Astrocyte (in vitro differentiated cells and primary cell): ENCODE measurements at regions not wholly inside any gene's neighbourhood (a gene's known extent, or its start where the extent isn't known, plus 50 kb on each side); places are given as distances from the start of the nearest gene placed in this dataset.

ENCODE experiments used
- DNase-seq: peaks from one replicate; pipeline ENCODE4 v3.0.0-alpha.2; 2010; ENCODE audit warnings: low read depth
- FAIRE-seq: peaks from 2 replicates; lab custom pipeline; 2011; peaks lifted over from hg19 to GRCh38; lab: Jason Lieb, UNC
- H2AFZ ChIP-seq: 2 replicates; pipeline ENCODE4 v1.6.0; 2012; ENCODE audit warnings: low read depth, low read length, inconsistent platforms
- H3K27ac ChIP-seq: 2 replicates; pipeline ENCODE4 v1.5.1; 2011; ENCODE audit warnings: low read depth, low read length, inconsistent platforms
- H3K27me3 ChIP-seq: 2 replicates; pipeline ENCODE4 v1.6.0; 2011; ENCODE audit warnings: low read length, inconsistent platforms; ENCODE audit not compliant: insufficient read depth
- H3K36me3 ChIP-seq: 2 replicates; pipeline ENCODE4 v1.5.1; 2011; ENCODE audit warnings: low read length, inconsistent platforms; ENCODE audit not compliant: insufficient read depth
- H3K4me1 ChIP-seq: 2 replicates; pipeline ENCODE4 v1.5.1; 2011; ENCODE audit warnings: low read length, inconsistent platforms; ENCODE audit not compliant: insufficient read depth
- H3K4me2 ChIP-seq: 2 replicates; pipeline ENCODE4 v1.6.0; 2012; ENCODE audit warnings: low read length, inconsistent platforms
- H3K4me3 ChIP-seq: 2 replicates; pipeline ENCODE4 v1.5.1; 2011; ENCODE audit warnings: low read depth, mild to moderate bottlenecking, low read length, inconsistent platforms; ENCODE audit not compliant: insufficient read depth
- H3K79me2 ChIP-seq: 2 replicates; pipeline ENCODE4 v1.6.0; 2012; ENCODE audit warnings: mild to moderate bottlenecking, low read length, inconsistent platforms; ENCODE audit not compliant: insufficient read depth
- H3K9ac ChIP-seq: 2 replicates; pipeline ENCODE4 v1.6.0; 2012; ENCODE audit warnings: mild to moderate bottlenecking, low read length, inconsistent platforms
- H3K9me3 ChIP-seq: 2 replicates; pipeline ENCODE4 v1.5.1; 2012; ENCODE audit warnings: low read depth, mild to moderate bottlenecking, low read length, inconsistent platforms; ENCODE audit not compliant: insufficient read depth
- H4K20me1 ChIP-seq: 2 replicates; pipeline ENCODE4 v1.6.0; 2012; ENCODE audit warnings: low read length, inconsistent platforms; ENCODE audit not compliant: insufficient read depth
- H3K27ac Mint-ChIP-seq: one replicate; pipeline ENCODE4 v1.8.0; 2021; ENCODE audit warnings: mild to moderate bottlenecking, mixed read lengths; ENCODE audit not compliant: unreplicated experiment
- H3K27me3 Mint-ChIP-seq: one replicate; pipeline ENCODE4 v1.8.0; 2021; ENCODE audit warnings: low read depth, mixed read lengths; ENCODE audit not compliant: unreplicated experiment
- H3K36me3 Mint-ChIP-seq: one replicate; pipeline ENCODE4 v1.8.0; 2021; ENCODE audit warnings: low read depth, mixed read lengths; ENCODE audit not compliant: unreplicated experiment
- H3K4me1 Mint-ChIP-seq: one replicate; pipeline ENCODE4 v1.8.0; 2021; ENCODE audit warnings: low read depth, mixed read lengths; ENCODE audit not compliant: unreplicated experiment
- H3K4me3 Mint-ChIP-seq: one replicate; pipeline ENCODE4 v1.8.0; 2021; ENCODE audit warnings: mild to moderate bottlenecking, moderate library complexity, mixed read lengths; ENCODE audit not compliant: unreplicated experiment
- H3K9me3 Mint-ChIP-seq: one replicate; pipeline ENCODE4 v1.8.0; 2021; ENCODE audit warnings: mild to moderate bottlenecking, mixed read lengths; ENCODE audit not compliant: unreplicated experiment
- EZH2 ChIP-seq: IDR thresholded peaks from 2 replicates; pipeline ENCODE4 v1.6.1; 2012; ENCODE audit warnings: mild to moderate bottlenecking, low read length, inconsistent platforms; ENCODE audit not compliant: insufficient read depth
- TF ChIP-seq, protein P1 (sequence below): IDR thresholded peaks from 2 replicates; pipeline ENCODE4 v1.5.1; 2011; ENCODE audit warnings: low read depth, mild to moderate bottlenecking, inconsistent platforms, low read length, moderate library complexity; ENCODE audit not compliant: insufficient read depth

DNA sequence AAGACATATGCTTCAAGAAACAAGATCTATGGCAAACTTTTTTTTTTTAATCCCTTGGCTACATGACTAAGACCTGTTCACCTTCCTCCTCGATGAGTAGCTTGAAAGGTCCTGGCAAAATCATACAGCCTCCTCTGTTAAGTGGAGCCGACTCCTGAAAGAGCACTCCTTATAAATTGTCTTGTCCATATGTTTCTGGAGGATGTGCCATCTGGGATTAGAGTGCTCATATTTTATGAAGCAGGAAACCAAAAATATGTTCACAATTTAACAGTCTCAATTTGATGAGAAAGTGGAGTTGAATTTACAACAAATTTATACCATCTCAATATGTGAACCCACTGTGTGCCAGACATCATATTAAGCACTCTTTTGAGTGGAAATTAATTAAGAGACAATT is 912.1 kb upstream of the FAT3 start:
- no peaks in the 10 kb centered on the region for H3K27me3 Mint-ChIP-seq
- H3K4me2 ChIP-seq, result no peak overlapping the region
- TF ChIP-seq, protein P1, sequence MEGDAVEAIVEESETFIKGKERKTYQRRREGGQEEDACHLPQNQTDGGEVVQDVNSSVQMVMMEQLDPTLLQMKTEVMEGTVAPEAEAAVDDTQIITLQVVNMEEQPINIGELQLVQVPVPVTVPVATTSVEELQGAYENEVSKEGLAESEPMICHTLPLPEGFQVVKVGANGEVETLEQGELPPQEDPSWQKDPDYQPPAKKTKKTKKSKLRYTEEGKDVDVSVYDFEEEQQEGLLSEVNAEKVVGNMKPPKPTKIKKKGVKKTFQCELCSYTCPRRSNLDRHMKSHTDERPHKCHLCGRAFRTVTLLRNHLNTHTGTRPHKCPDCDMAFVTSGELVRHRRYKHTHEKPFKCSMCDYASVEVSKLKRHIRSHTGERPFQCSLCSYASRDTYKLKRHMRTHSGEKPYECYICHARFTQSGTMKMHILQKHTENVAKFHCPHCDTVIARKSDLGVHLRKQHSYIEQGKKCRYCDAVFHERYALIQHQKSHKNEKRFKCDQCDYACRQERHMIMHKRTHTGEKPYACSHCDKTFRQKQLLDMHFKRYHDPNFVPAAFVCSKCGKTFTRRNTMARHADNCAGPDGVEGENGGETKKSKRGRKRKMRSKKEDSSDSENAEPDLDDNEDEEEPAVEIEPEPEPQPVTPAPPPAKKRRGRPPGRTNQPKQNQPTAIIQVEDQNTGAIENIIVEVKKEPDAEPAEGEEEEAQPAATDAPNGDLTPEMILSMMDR, result no peak
- TF ChIP-seq EZH2, result no peak
- H3K9me3 ChIP-seq, result no peaks in the 10 kb centered on the region
- H3K27me3 ChIP-seq, result no peaks in the 10 kb centered on the region
- FAIRE-seq (no peak), DNase-seq (no peak)
- no peak overlapping the region for H3K27ac ChIP-seq
- H3K36me3 Mint-ChIP-seq, result no peaks in the 10 kb centered on the region
- H2AFZ ChIP-seq, result no peak overlapping the region
- peaks cover 9% of the 10 kb centered on the region for H3K4me1 Mint-ChIP-seq
- H3K9me3 Mint-ChIP-seq, result no peaks in the 10 kb centered on the region
- no peaks in the 10 kb centered on the region for H3K79me2 ChIP-seq
- no peak overlapping the region for H3K4me3 Mint-ChIP-seq
- no peak overlapping the region for H3K27ac Mint-ChIP-seq
- no peaks in the 10 kb centered on the region for H3K36me3 ChIP-seq
- H3K4me3 ChIP-seq, result no peak overlapping the region
- no peaks in the 10 kb centered on the region for H3K4me1 ChIP-seq
- no peaks in the 10 kb centered on the region for H4K20me1 ChIP-seq
- no peak overlapping the region for H3K9ac ChIP-seq

DNA sequence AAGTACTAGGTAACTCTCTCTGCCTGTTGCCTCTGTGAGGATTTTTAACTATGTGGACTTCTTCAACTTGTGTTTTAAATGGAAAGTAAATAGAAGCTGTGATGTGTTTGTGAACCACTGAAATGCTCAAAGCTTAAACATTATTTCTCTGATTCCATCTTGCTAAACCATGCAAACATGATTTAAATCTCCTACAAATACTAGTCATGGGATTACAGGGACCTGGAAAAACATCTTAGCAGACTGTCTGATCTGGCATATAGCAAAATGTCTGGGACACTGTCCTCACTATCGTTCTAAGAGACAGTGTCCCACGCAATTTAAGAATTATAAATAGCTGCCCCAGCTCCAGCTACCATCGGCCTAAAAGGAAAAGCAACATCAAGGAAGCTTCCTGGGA is 914.5 kb upstream of the FAT3 start:
- H3K36me3 Mint-ChIP-seq, result no peaks in the 10 kb centered on the region
- H3K4me1 Mint-ChIP-seq, result peaks cover 12% of the 10 kb centered on the region
- no peak overlapping the region for H3K9ac ChIP-seq
- H3K27me3 ChIP-seq, result no peaks in the 10 kb centered on the region
- H3K36me3 ChIP-seq, result no peaks in the 10 kb centered on the region
- DNase-seq, result no peak
- H2AFZ ChIP-seq, result no peak overlapping the region
- H3K4me3 Mint-ChIP-seq, result no peak overlapping the region
- no peaks in the 10 kb centered on the region for H3K9me3 ChIP-seq
- H3K4me2 ChIP-seq, result no peak overlapping the region
- no peaks in the 10 kb centered on the region for H4K20me1 ChIP-seq
- H3K4me3 ChIP-seq, result no peak overlapping the region
- H3K27ac ChIP-seq, result no peak overlapping the region
- H3K79me2 ChIP-seq, result no peaks in the 10 kb centered on the region
- no peaks in the 10 kb centered on the region for H3K4me1 ChIP-seq
- H3K9me3 Mint-ChIP-seq, result no peaks in the 10 kb centered on the region
- no peak for FAIRE-seq
- no peak for TF ChIP-seq EZH2
- TF ChIP-seq, protein P1, result no peak
- H3K27ac Mint-ChIP-seq, result no peak overlapping the region
- H3K27me3 Mint-ChIP-seq, result no peaks in the 10 kb centered on the region

DNA sequence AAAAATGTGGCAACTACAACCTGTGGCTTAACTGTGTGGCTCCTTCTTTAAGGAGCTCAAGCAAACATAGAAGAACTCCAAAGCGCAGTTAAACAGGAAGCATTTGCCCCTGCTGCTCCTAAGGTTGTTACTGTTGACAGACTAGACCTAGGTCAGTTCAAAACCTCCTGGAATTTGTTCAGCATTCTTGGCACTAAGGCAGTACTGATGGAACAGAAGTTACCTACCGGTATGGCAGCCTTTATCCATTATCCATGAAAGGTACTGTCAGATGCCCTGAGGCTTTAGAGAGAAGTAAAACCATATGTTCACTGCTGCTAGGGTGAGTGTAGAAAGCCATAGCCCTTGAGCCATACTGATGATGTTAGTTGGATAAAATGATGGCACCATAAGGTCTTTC is 916.5 kb upstream of the FAT3 start:
- Histone ChIP-seq H3K9ac (no peak overlapping the region), H4K20me1 (no peaks in the 10 kb centered on the region), H3K4me1 (no peaks in the 10 kb centered on the region), H3K27ac (no peak overlapping the region), H3K4me3 (no peak overlapping the region), H3K27me3 (no peaks in the 10 kb centered on the region), H3K79me2 (no peaks in the 10 kb centered on the region), H2AFZ (no peak overlapping the region), H3K9me3 (no peaks in the 10 kb centered on the region), H3K36me3 (no peaks in the 10 kb centered on the region), H3K4me2 (no peak overlapping the region)
- no peak for FAIRE-seq
- Mint-ChIP-seq H3K4me1 (peaks cover 11% of the 10 kb centered on the region), H3K27me3 (no peaks in the 10 kb centered on the region), H3K36me3 (no peaks in the 10 kb centered on the region), H3K4me3 (no peak overlapping the region), H3K27ac (no peak overlapping the region), H3K9me3 (no peaks in the 10 kb centered on the region)
- TF ChIP-seq, protein P1, result no peak
- no peak for TF ChIP-seq EZH2
- no peak for DNase-seq
